SK-N-SH (cell line): ENCODE measurements at regions not wholly inside any gene's neighbourhood (a gene's known extent, or its start where the extent isn't known, plus 50 kb on each side); places are given as distances from the start of the nearest gene placed in this dataset.

Experiments used
- CTCF ChIA-PET: fragments of 300-600, 350-600 bp; formaldehyde crosslinking; extraction: SDS; loops from one replicate; lab custom pipeline; 2021; lab: Yijun Ruan, JAX
- POLR2A ChIA-PET: fragments of 350-600 bp; sonication (Branson Sonifier 250); formaldehyde crosslinking; extraction: SDS; loops from one replicate; lab custom pipeline; 2020; ENCODE audit warnings: antibody characterized with exemption, inconsistent platforms; lab: Yijun Ruan, JAX
- DNase-seq: peaks from one replicate; pipeline ENCODE4 v3.0.0; 2012
- H2AFZ ChIP-seq: fragments of 200-600 bp; sonication (generic); 2 replicates; pipeline ENCODE4 v1.8.1; 2016; ENCODE audit warnings: antibody characterized with exemption, mild to moderate bottlenecking, low read depth
- H3F3A ChIP-seq: fragments of 200-600 bp; sonication (generic); replicated peaks from 2 replicates; pipeline ENCODE3; 2016; ENCODE audit warnings: antibody characterized with exemption, mild to moderate bottlenecking; ENCODE audit not compliant: insufficient read depth
- H3K27ac ChIP-seq, 2 experiments: fragments of 200-500 bp in 1 of 2; fragments of 200-600 bp in 1 of 2; sonication (Bioruptor generic) in 1 of 2; sonication (generic), shearing (Covaris generic) in 1 of 2; 2 replicates each; pipeline versions ENCODE4 v1.5.1 to v1.6.1; 2014 to 2016; ENCODE audit warnings: low read depth in 2 of 2, inconsistent platforms in 1 of 2, low read length in 1 of 2, mild to moderate bottlenecking in 1 of 2, mixed read lengths in 1 of 2
- H3K27me3 ChIP-seq: fragments of 200-600 bp; sonication (generic), shearing (Covaris generic); 2 replicates; pipeline ENCODE4 v1.6.1; 2016; ENCODE audit warnings: mixed run types; ENCODE audit not compliant: insufficient read depth
- H3K36me3 ChIP-seq, 2 experiments: fragments of 200-500 bp in 1 of 2; fragments of 200-600 bp in 1 of 2; sonication (Bioruptor generic) in 1 of 2; sonication (generic) in 1 of 2; replicated peaks in 1 of 2; 2 replicates each; pipeline versions ENCODE3 to v1.5.1; 2014 to 2016; ENCODE audit warnings: low read length in 1 of 2, mild to moderate bottlenecking in 1 of 2; ENCODE audit not compliant: insufficient read depth in 2 of 2, control insufficient read depth in 1 of 2
- H3K4me1 ChIP-seq, 2 experiments: fragments of 200-500 bp in 1 of 2; fragments of 200-600 bp in 1 of 2; sonication (Bioruptor generic) in 1 of 2; sonication (generic), shearing (Covaris generic) in 1 of 2; 2 replicates each; pipeline versions ENCODE4 v1.5.1 to v1.6.1; 2014 to 2016; ENCODE audit warnings: low read depth in 1 of 2, low read length in 1 of 2, mixed run types in 1 of 2; ENCODE audit not compliant: insufficient read depth in 2 of 2, control insufficient read depth in 1 of 2
- H3K4me2 ChIP-seq: fragments of 200-600 bp; sonication (generic), shearing (Covaris generic); 2 replicates; pipeline ENCODE4 v1.6.1; 2017; ENCODE audit warnings: mixed run types
- H3K4me3 ChIP-seq, 2 experiments: fragments of 200-500 bp in 1 of 2; fragments of 200-600 bp in 1 of 2; sonication (Bioruptor generic) in 1 of 2; sonication (generic), shearing (Covaris generic) in 1 of 2; 2 replicates each; pipeline versions ENCODE4 v1.5.1 to v1.8.1; 2014 to 2016; ENCODE audit warnings: low read depth in 2 of 2, inconsistent platforms in 1 of 2, low read length in 1 of 2, mild to moderate bottlenecking in 1 of 2, mixed read lengths in 1 of 2, moderate library complexity in 1 of 2
- H3K79me2 ChIP-seq: fragments of 200-600 bp; sonication (generic); 2 replicates; pipeline ENCODE4 v1.8.1; 2017; ENCODE audit warnings: mild to moderate bottlenecking; ENCODE audit not compliant: insufficient read depth
- H3K9ac ChIP-seq: fragments of 200-600 bp; sonication (generic); 2 replicates; pipeline ENCODE4 v1.6.1; 2017; ENCODE audit warnings: mixed run types
- H3K9me2 ChIP-seq: fragments of 200-600 bp; sonication (generic); 2 replicates; pipeline ENCODE4 v1.6.1; 2017; ENCODE audit warnings: mixed run types
- H3K9me3 ChIP-seq: fragments of 200-600 bp; sonication (generic); 2 replicates; pipeline ENCODE4 v1.6.1; 2017; ENCODE audit warnings: mixed run types, mild to moderate bottlenecking, moderate library complexity
- H4K20me1 ChIP-seq: fragments of 200-600 bp; sonication (generic); 2 replicates; pipeline ENCODE4 v1.6.1; 2017; ENCODE audit warnings: mild to moderate bottlenecking, mixed run types; ENCODE audit not compliant: insufficient read depth
- GATA2 ChIP-seq: sonication (generic); formaldehyde crosslinking; IDR thresholded peaks from 2 replicates; pipeline ENCODE4 v1.5.0; 2020; ENCODE audit warnings: mild to moderate bottlenecking, missing genetic modification reagents
- JUND ChIP-seq: IDR thresholded peaks from 2 replicates; pipeline ENCODE4 v1.4.0; 2012
- RAD21 ChIP-seq: IDR thresholded peaks from 2 replicates; pipeline ENCODE4 v1.6.1; 2012; ENCODE audit warnings: mild to moderate bottlenecking, low read length
- RCOR1 ChIP-seq: fragments of 150-350 bp; IDR thresholded peaks from 2 replicates; pipeline ENCODE4 v1.6.1; 2017; ENCODE audit warnings: antibody characterized with exemption, low read length
- RXRA ChIP-seq: IDR thresholded peaks from 2 replicates; pipeline ENCODE4 v1.4.0; 2012; ENCODE audit warnings: low read depth, mild to moderate bottlenecking, borderline replicate concordance
- WGBS: methylation state at CpG from one replicate; pipeline ENCODE4 v1.1.6; 2017; ENCODE audit warnings: low lambda C conversion rate; 5-methylcytosine and 5-hydroxymethylcytosine counted together
- TF ChIP-seq, protein P1 (sequence below): IDR thresholded peaks from 2 replicates; pipeline ENCODE4 v1.4.0; 2012; ENCODE audit warnings: low read depth, borderline replicate concordance
- TF ChIP-seq, protein P2 (sequence below): fragments of 200-600 bp; sonication (generic); IDR thresholded peaks from 2 replicates; pipeline ENCODE4 v1.6.1; 2017; ENCODE audit warnings: antibody characterized with exemption, mild to moderate bottlenecking, moderate library complexity
- TF ChIP-seq, protein P3 (sequence below): IDR thresholded peaks from 2 replicates; pipeline ENCODE4 v1.6.1; 2012; ENCODE audit warnings: mild to moderate bottlenecking, low read depth, low read length, moderate library complexity
- TF ChIP-seq, protein P4 (sequence below): fragments of 150-350 bp; IDR thresholded peaks from 2 replicates; pipeline ENCODE4 v1.6.1; 2016; ENCODE audit warnings: mild to moderate bottlenecking, low read depth, low read length

DNA sequence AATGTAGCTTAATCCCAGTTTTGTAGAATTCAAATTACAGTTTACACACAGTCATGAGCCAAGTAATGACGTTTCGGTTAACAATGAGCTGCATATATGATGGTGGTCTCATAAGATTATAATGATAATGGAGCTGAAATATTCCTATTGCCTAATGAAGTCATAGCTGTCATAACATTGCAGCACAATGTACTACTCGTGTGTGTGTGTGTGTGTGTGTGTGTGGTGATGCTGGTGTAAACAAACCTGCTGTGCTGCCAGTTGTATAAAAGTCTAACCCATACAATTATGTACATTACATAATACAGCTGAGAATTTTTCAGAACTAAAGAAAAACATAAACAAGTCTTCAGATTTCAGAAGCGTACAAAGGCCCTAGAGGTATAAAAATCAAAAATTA, 66.7 kb upstream of the ARID1B start:
- no peaks in the 10 kb centered on the region for H3K27me3 ChIP-seq
- no peaks in the 10 kb centered on the region for H3K36me3 ChIP-seq
- no peaks in the 10 kb centered on the region for H3K9me3 ChIP-seq
- no peaks in the 10 kb centered on the region for H3K79me2 ChIP-seq
- 86% methylated on average over 4 of the region's 4 CpGs for WGBS
- H3K27ac ChIP-seq, result no peak overlapping the region
- H4K20me1 ChIP-seq, result no peaks in the 10 kb centered on the region
- H3K9ac ChIP-seq, result no peak overlapping the region
- H3K4me1 ChIP-seq, result no peaks in the 10 kb centered on the region
- TF ChIP-seq, protein P1, sequence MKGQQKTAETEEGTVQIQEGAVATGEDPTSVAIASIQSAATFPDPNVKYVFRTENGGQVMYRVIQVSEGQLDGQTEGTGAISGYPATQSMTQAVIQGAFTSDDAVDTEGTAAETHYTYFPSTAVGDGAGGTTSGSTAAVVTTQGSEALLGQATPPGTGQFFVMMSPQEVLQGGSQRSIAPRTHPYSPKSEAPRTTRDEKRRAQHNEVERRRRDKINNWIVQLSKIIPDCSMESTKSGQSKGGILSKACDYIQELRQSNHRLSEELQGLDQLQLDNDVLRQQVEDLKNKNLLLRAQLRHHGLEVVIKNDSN, result no peak
- TF ChIP-seq, protein P2, sequence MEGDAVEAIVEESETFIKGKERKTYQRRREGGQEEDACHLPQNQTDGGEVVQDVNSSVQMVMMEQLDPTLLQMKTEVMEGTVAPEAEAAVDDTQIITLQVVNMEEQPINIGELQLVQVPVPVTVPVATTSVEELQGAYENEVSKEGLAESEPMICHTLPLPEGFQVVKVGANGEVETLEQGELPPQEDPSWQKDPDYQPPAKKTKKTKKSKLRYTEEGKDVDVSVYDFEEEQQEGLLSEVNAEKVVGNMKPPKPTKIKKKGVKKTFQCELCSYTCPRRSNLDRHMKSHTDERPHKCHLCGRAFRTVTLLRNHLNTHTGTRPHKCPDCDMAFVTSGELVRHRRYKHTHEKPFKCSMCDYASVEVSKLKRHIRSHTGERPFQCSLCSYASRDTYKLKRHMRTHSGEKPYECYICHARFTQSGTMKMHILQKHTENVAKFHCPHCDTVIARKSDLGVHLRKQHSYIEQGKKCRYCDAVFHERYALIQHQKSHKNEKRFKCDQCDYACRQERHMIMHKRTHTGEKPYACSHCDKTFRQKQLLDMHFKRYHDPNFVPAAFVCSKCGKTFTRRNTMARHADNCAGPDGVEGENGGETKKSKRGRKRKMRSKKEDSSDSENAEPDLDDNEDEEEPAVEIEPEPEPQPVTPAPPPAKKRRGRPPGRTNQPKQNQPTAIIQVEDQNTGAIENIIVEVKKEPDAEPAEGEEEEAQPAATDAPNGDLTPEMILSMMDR, result no peak
- TF ChIP-seq GATA2 (no peak), RXRA (no peak)
- TF ChIP-seq, protein P3, sequence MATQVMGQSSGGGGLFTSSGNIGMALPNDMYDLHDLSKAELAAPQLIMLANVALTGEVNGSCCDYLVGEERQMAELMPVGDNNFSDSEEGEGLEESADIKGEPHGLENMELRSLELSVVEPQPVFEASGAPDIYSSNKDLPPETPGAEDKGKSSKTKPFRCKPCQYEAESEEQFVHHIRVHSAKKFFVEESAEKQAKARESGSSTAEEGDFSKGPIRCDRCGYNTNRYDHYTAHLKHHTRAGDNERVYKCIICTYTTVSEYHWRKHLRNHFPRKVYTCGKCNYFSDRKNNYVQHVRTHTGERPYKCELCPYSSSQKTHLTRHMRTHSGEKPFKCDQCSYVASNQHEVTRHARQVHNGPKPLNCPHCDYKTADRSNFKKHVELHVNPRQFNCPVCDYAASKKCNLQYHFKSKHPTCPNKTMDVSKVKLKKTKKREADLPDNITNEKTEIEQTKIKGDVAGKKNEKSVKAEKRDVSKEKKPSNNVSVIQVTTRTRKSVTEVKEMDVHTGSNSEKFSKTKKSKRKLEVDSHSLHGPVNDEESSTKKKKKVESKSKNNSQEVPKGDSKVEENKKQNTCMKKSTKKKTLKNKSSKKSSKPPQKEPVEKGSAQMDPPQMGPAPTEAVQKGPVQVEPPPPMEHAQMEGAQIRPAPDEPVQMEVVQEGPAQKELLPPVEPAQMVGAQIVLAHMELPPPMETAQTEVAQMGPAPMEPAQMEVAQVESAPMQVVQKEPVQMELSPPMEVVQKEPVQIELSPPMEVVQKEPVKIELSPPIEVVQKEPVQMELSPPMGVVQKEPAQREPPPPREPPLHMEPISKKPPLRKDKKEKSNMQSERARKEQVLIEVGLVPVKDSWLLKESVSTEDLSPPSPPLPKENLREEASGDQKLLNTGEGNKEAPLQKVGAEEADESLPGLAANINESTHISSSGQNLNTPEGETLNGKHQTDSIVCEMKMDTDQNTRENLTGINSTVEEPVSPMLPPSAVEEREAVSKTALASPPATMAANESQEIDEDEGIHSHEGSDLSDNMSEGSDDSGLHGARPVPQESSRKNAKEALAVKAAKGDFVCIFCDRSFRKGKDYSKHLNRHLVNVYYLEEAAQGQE, result no peak
- no peaks in the 10 kb centered on the region for H3K9me2 ChIP-seq
- no peak overlapping the region for H2AFZ ChIP-seq
- no peaks in the 10 kb centered on the region for H3F3A ChIP-seq
- POLR2A ChIA-PET, result interaction anchor here (1.1 kb wide), 1 partner anchor 24 kb away, joined by 3 read pairs; no protein-coding TSS in a partner anchor
- no peak overlapping the region for H3K4me2 ChIP-seq
- CTCF ChIA-PET, result no interaction called here
- DNase-seq, result no peak
- no peak overlapping the region for H3K4me3 ChIP-seq

DNA sequence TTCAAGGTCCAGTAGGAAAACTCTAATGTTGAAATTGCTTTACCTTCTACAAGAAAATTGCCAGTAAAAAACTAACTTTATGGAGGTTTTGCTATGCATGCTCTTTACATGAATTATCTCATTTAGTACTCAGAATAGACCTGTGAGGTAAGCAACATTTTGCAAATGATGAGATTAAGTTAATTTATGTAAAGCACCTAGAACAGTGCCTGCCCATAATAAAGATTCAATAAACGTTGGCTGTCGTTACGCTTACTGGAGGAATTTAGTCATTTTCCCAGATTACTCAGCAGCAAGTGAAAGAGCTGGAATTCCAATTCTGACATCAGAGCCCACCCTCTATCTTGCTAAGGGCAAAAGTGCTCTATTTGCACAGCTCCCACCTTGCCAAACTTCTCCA, 69.4 kb upstream of the ARID1B start:
- ChIA-PET CTCF (no interaction called here), POLR2A (no interaction called here)
- 90% methylated on average over 3 of the region's 3 CpGs for WGBS

More for the DNA sequence above, 69.4 kb upstream of the ARID1B start:
- Histone ChIP-seq H3F3A (no peaks in the 10 kb centered on the region), H3K79me2 (no peaks in the 10 kb centered on the region), H3K4me3 (no peak overlapping the region), H3K9me2 (no peaks in the 10 kb centered on the region), H3K36me3 (no peaks in the 10 kb centered on the region), H3K9ac (no peak overlapping the region), H3K4me1 (no peaks in the 10 kb centered on the region), H4K20me1 (no peaks in the 10 kb centered on the region), H3K27me3 (no peaks in the 10 kb centered on the region), H3K27ac (no peak overlapping the region), H3K9me3 (no peaks in the 10 kb centered on the region), H2AFZ (no peak overlapping the region), H3K4me2 (no peak overlapping the region)
- no peak for TF ChIP-seq JUND
- TF ChIP-seq RXRA, result no peak
- no peak for TF ChIP-seq RAD21
- TF ChIP-seq, protein P2, result no peak
- no peak for TF ChIP-seq RCOR1
- TF ChIP-seq, protein P4, sequence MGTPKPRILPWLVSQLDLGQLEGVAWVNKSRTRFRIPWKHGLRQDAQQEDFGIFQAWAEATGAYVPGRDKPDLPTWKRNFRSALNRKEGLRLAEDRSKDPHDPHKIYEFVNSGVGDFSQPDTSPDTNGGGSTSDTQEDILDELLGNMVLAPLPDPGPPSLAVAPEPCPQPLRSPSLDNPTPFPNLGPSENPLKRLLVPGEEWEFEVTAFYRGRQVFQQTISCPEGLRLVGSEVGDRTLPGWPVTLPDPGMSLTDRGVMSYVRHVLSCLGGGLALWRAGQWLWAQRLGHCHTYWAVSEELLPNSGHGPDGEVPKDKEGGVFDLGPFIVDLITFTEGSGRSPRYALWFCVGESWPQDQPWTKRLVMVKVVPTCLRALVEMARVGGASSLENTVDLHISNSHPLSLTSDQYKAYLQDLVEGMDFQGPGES, result no peak
- DNase-seq, result no peak
